GM19328 (cell line): ENCODE measurements at regions not wholly inside any gene's neighbourhood (a gene's known extent, or its start where the extent isn't known, plus 50 kb on each side); places are given as distances from the start of the nearest gene placed in this dataset.
A peak's percentile ranks its signal among the peaks of the same experiment; 100 is the strongest.

Source experiments
- ATAC-seq: cut with Tn5 transposase; IDR thresholded peaks from one replicate; pipeline ENCODE4 v1.9.1; 2021; ENCODE audit warnings: mild to moderate bottlenecking, moderate library complexity; ENCODE audit not compliant: unreplicated experiment

GRCh38 chr4:38536716-38537115 is 127.3 kb upstream of the KLF3 start:
- no peak for ATAC-seq

GRCh38 chr4:38537666-38538065 is 126.3 kb upstream of the KLF3 start:
- no peak for ATAC-seq

GRCh38 chr4:38538517-38538916 is 125.5 kb upstream of the KLF3 start:
- no peak for ATAC-seq

DNA sequence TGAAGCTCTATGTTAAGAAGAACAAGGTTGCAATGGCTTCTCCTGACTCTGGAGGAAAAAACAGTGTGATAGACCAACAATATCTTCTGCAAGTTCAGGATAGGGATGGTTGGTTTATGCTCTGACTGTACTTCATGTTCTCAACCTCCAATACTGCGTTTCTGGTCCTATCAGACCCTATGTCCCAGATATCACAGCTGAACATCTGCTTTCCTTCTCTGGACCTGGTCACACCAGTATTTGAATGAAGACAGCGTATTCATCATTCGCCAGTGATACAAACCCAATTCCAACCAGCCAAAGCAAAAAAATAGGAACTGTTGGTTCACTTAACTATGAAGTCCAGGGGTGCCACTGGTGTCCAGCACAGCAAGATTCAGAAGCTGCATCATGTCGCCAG is 124.5 kb upstream of the KLF3 start:
- ATAC-seq, result no peak

- ATAC-seq, result no peak
Observed at GRCh38 chr4:38547052-38547451, 116.9 kb upstream of the KLF3 start.

DNA sequence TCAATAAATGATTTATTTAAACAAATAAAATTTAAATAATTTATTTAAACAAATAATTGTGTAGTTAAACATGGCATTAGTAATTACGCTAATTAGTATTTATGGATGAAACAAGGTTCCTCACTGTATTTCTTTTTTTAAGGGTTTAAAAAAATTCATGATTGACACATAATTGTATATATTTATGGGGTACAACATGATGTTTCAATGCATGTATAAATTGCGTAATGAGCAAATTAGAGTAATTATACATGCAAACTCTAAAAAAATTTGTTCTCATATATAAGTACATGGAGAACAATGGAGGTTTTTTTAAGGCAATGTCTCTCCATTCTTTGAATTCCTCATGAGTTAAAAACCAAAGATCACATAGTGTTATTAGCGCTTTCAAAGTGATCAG is 115.7 kb upstream of the KLF3 start:
- ATAC-seq, result no peak

- ATAC-seq, result no peak
Observed at GRCh38 chr4:38559374-38559773, 104.6 kb upstream of the KLF3 start.

- ATAC-seq, result no peak
Observed at GRCh38 chr4:38560340-38560739, 103.7 kb upstream of the KLF3 start.

DNA sequence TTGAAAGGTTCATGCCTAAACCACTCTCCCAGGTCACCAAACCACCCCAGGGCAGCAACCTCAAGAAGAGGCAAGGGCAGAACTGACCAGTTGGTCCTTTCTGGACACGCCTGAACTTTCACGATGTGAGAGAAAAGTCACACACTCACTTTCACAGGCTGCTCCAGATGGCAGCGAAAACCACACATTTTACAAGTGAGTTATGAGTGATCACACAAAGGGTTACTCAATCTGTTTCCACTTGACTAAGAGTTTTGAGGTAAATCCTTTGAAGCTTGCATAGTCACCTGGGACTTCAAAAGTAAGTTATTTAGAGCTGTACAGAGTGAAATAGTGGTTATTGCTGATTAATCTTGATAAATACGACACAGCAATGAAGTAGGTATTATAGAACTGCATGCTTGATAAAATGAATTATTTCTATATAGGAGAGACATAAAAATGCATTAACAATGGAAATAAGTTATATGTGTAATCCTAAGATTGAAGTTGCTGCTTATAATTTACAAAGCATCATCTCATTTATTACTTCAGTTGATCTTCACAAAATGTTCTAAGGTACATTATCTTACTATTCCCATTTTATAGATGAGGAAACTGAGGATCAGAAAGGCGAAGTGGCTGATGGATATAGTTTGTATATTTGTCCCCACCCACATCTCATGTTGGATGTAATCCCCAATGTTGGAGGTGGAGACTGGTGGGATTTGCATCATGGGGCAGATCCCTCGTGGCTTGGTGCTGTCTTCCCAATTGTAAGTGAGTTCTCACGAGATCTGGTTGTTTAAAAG is 103.0 kb upstream of the KLF3 start:
- peak; percentile 76 for ATAC-seq

- ATAC-seq, result no peak
Observed at GRCh38 chr4:38562751-38563198, 101.2 kb upstream of the KLF3 start.

- ATAC-seq, result no peak
Observed at GRCh38 chr4:38563707-38564495, 100.1 kb upstream of the KLF3 start.

- ATAC-seq, result no peak
Observed at GRCh38 chr4:38565271-38566199, 98.5 kb upstream of the KLF3 start.

DNA sequence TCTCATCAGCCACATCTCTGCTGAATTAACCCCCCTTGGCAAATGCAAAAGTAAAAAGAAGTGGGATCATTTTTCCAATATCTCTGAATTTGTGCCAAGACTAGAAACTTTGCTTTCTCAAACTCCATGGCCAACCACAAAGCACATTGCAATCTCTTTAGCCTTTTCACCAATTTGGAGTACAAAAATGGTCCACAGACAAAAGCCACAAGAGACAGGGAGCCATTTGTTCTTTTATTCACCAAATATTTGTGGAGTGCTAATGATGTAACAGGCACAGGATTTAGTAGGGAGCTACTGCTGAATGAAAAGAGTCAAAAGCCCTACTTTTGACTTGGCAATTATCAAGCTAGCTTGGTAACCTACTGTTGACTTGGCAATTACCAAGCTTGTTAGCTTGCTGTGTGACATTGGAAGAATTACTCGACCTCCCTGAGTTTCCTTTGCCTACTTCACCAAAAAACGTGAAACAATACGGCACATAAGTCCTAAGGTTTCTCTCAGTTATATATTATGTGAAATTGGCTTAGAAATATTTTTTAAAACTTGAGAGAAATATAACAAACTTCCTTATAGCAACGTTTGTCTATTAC is 97.1 kb upstream of the KLF3 start:
- ATAC-seq, result no peak

GRCh38 chr4:38567457-38567856 is 96.5 kb upstream of the KLF3 start:
- ATAC-seq, result no peak

- no peak for ATAC-seq
Observed at GRCh38 chr4:38568768-38569167, 95.2 kb upstream of the KLF3 start.

GRCh38 chr4:38570647-38571276 is 93.2 kb upstream of the KLF3 start:
- no peak for ATAC-seq

DNA sequence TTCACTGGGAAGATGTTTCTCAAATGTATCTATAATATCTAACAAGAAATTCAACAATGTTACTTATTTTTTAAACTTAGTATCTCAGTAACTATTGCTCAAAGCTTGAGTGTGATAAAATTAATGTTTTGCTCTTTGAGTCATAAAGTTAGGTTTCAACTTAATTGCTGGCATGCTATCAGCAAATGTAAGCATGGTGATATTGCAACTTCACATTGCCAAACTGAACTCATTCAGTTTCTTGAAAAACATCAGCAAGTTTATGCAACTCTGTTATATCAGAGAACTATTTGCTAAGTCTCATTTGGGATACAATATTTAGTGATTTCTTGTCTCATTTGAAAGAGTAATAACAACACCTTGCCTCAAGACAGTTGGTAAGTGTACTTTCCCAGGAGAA is 91.2 kb upstream of the KLF3 start:
- no peak for ATAC-seq

- no peak for ATAC-seq
Observed at GRCh38 chr4:38574559-38575333, 89.3 kb upstream of the KLF3 start.

- ATAC-seq, result no peak
Observed at GRCh38 chr4:38576767-38577166, 87.2 kb upstream of the KLF3 start.

DNA sequence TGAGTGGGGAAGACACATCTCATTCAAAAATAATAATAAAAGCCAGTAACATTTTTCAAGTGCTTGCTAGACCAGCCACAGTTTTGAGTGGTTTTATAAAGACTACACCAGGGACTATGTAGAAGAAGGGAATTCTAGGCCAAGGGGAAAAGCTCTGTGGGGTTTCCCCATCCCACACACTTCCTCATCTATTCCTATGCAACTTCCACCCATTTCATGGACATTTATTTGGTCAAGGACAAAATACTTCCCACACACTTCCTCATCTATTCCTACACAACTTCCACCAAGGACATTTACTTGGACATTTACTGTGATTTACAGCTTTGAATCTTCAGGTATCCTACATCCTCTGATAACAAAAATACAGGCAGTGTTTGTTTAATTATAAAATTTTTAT is 86.5 kb upstream of the KLF3 start:
- ATAC-seq, result no peak
